ENCODE measurements at regions not wholly inside any gene's neighbourhood (a gene's known extent, or its start where the extent isn't known, plus 50 kb on each side); places are given as distances from the start of the nearest gene placed in this dataset.

GRCh38 chr13:109853153-109853552, 66.8 kb upstream of the IRS2 start:
- no peak for DNase-seq
- WGBS, result 87% methylated on average over 4 of the region's 5 CpGs

GRCh38 chr13:109846185-109846584, 59.8 kb upstream of the IRS2 start:
- Histone ChIP-seq H3K27me3 (ENCODE audit: control insufficient read depth in 1 of 2, insufficient read depth in 1 of 2, low read length in 2 of 2) (peaks cover 0 to 9% of the 10 kb centered on the region in 2 experiments), H3K4me2 (ENCODE audit: low read length, poor library complexity, severe bottlenecking) (no peak overlapping the region), H3K36me3 (ENCODE audit: control insufficient read depth in 1 of 2, insufficient read depth in 2 of 2, low read depth in 1 of 2, low read length in 2 of 2) (no peaks in the 10 kb centered on the region), H3K4ac (ENCODE audit: low read depth in 1 of 2, low read length in 2 of 2) (no peak overlapping the region), H3K79me1 (replicated peaks; ENCODE audit: low read length, poor library complexity, severe bottlenecking) (no peaks in the 10 kb centered on the region), H2AK5ac (ENCODE audit: low read length, severe bottlenecking) (no peak overlapping the region), H3K9ac (ENCODE audit: low read length) (no peak overlapping the region), H2BK5ac (ENCODE audit: low read depth, low read length, poor library complexity, severe bottlenecking) (no peak overlapping the region), H3K27ac (ENCODE audit: low read length, poor library complexity, severe bottlenecking) (no peak overlapping the region), H2BK15ac (ENCODE audit: low read depth, poor library complexity, severe bottlenecking) (no peak overlapping the region), H3K4me3 (ENCODE audit: insufficient read depth in 1 of 2, low read depth in 1 of 2, low read length in 2 of 2) (no peak overlapping the region), H2AFZ (ENCODE audit: low read depth, low read length) (no peak overlapping the region), H3K4me1 (ENCODE audit: control insufficient read depth, insufficient read depth, low read depth, low read length) (peaks cover 2% of the 10 kb centered on the region), H4K8ac (ENCODE audit: low read length) (no peak overlapping the region), H3K18ac (ENCODE audit: low read depth in 1 of 2, low read length in 2 of 2) (no peak overlapping the region), H3K23ac (ENCODE audit: low read length in 2 of 2) (no peak overlapping the region), H3K9me3 (ENCODE audit: control insufficient read depth, low read length) (no peaks in the 10 kb centered on the region), H2BK12ac (ENCODE audit: low read length in 2 of 2) (no peak overlapping the region), H2BK120ac (ENCODE audit: low read depth, low read length) (no peak overlapping the region), H4K91ac (ENCODE audit: low read length) (no peak overlapping the region), H3K14ac (ENCODE audit: low read length in 2 of 2) (no peak overlapping the region)
- DNase-seq, result no peak
- WGBS, result 89% methylated on average over 4 of the region's 4 CpGs

More at GRCh38 chr13:109853153-109853552, 66.8 kb upstream of the IRS2 start:
- Histone ChIP-seq H3K36me3 (ENCODE audit: control insufficient read depth in 1 of 2, insufficient read depth in 2 of 2, low read depth in 1 of 2, low read length in 2 of 2) (no peaks in the 10 kb centered on the region), H3K14ac (ENCODE audit: low read length in 2 of 2) (no peak overlapping the region), H3K4ac (ENCODE audit: low read depth in 1 of 2, low read length in 2 of 2) (no peak overlapping the region), H3K4me1 (ENCODE audit: control insufficient read depth, insufficient read depth, low read depth, low read length) (no peaks in the 10 kb centered on the region), H3K9me3 (ENCODE audit: control insufficient read depth, low read length) (peaks cover 4% of the 10 kb centered on the region), H4K91ac (ENCODE audit: low read length) (no peak overlapping the region), H3K79me1 (replicated peaks; ENCODE audit: low read length, poor library complexity, severe bottlenecking) (no peaks in the 10 kb centered on the region), H2BK5ac (ENCODE audit: low read depth, low read length, poor library complexity, severe bottlenecking) (no peak overlapping the region), H3K18ac (ENCODE audit: low read depth in 1 of 2, low read length in 2 of 2) (no peak overlapping the region), H2AK5ac (ENCODE audit: low read length, severe bottlenecking) (no peak overlapping the region), H2BK12ac (ENCODE audit: low read length in 2 of 2) (no peak overlapping the region), H2AFZ (ENCODE audit: low read depth, low read length) (no peak overlapping the region), H3K27ac (ENCODE audit: low read length, poor library complexity, severe bottlenecking) (no peak overlapping the region), H4K8ac (ENCODE audit: low read length) (no peak overlapping the region), H2BK120ac (ENCODE audit: low read depth, low read length) (no peak overlapping the region), H3K27me3 (ENCODE audit: control insufficient read depth in 1 of 2, insufficient read depth in 1 of 2, low read length in 2 of 2) (peaks cover 0 to 11% of the 10 kb centered on the region in 2 experiments), H3K9ac (ENCODE audit: low read length) (no peak overlapping the region), H3K23ac (ENCODE audit: low read length in 2 of 2) (no peak overlapping the region), H3K4me2 (ENCODE audit: low read length, poor library complexity, severe bottlenecking) (no peak overlapping the region), H3K4me3 (ENCODE audit: insufficient read depth in 1 of 2, low read depth in 1 of 2, low read length in 2 of 2) (no peak overlapping the region), H2BK15ac (ENCODE audit: low read depth, poor library complexity, severe bottlenecking) (no peak overlapping the region)

- peak; percentile 37 for DNase-seq
- Histone ChIP-seq H4K8ac (ENCODE audit: low read length) (no peak overlapping the region), H3K4me2 (ENCODE audit: low read length, poor library complexity, severe bottlenecking) (no peak overlapping the region), H3K4ac (ENCODE audit: low read depth in 1 of 2, low read length in 2 of 2) (no peak overlapping the region), H3K27ac (ENCODE audit: low read length, poor library complexity, severe bottlenecking) (no peak overlapping the region), H2BK12ac (ENCODE audit: low read length in 2 of 2) (no peak overlapping the region), H3K23ac (ENCODE audit: low read length in 2 of 2) (no peak overlapping the region), H3K14ac (ENCODE audit: low read length in 2 of 2) (no peak overlapping the region), H2AK5ac (ENCODE audit: low read length, severe bottlenecking) (no peak overlapping the region), H2BK120ac (ENCODE audit: low read depth, low read length) (no peak overlapping the region), H3K27me3 (ENCODE audit: control insufficient read depth in 1 of 2, insufficient read depth in 1 of 2, low read length in 2 of 2) (peaks cover 0 to 8% of the 10 kb centered on the region in 2 experiments), H3K4me1 (ENCODE audit: control insufficient read depth, insufficient read depth, low read depth, low read length) (peaks cover 10% of the 10 kb centered on the region), H3K79me1 (replicated peaks; ENCODE audit: low read length, poor library complexity, severe bottlenecking) (no peaks in the 10 kb centered on the region), H3K9ac (ENCODE audit: low read length) (no peak overlapping the region), H4K91ac (ENCODE audit: low read length) (no peak overlapping the region), H2BK5ac (ENCODE audit: low read depth, low read length, poor library complexity, severe bottlenecking) (no peak overlapping the region), H2BK15ac (ENCODE audit: low read depth, poor library complexity, severe bottlenecking) (no peak overlapping the region), H3K18ac (ENCODE audit: low read depth in 1 of 2, low read length in 2 of 2) (no peak overlapping the region), H3K4me3 (ENCODE audit: insufficient read depth in 1 of 2, low read depth in 1 of 2, low read length in 2 of 2) (no peak overlapping the region), H3K36me3 (ENCODE audit: control insufficient read depth in 1 of 2, insufficient read depth in 2 of 2, low read depth in 1 of 2, low read length in 2 of 2) (no peaks in the 10 kb centered on the region), H2AFZ (ENCODE audit: low read depth, low read length) (no peak overlapping the region), H3K9me3 (ENCODE audit: control insufficient read depth, low read length) (no peaks in the 10 kb centered on the region)
- 59% methylated on average over 9 of the region's 9 CpGs for WGBS
Measured at GRCh38 chr13:109844396-109844795, 58.0 kb upstream of the IRS2 start.

GRCh38 chr13:109843695-109844094, 57.3 kb upstream of the IRS2 start:
- no peak overlapping the region for H2AFZ ChIP-seq (ENCODE audit: low read depth, low read length)
- H3K27me3 ChIP-seq (ENCODE audit: control insufficient read depth in 1 of 2, insufficient read depth in 1 of 2, low read length in 2 of 2), result peaks cover 0 to 8% of the 10 kb centered on the region in 2 experiments
- no peak overlapping the region for H4K8ac ChIP-seq (ENCODE audit: low read length)
- no peak overlapping the region for H2BK120ac ChIP-seq (ENCODE audit: low read depth, low read length)
- H3K36me3 ChIP-seq (ENCODE audit: control insufficient read depth in 1 of 2, insufficient read depth in 2 of 2, low read depth in 1 of 2, low read length in 2 of 2), result no peaks in the 10 kb centered on the region
- H3K18ac ChIP-seq (ENCODE audit: low read depth in 1 of 2, low read length in 2 of 2), result peak overlapping the region in 1 of 2 experiments; percentile 29
- H3K4me3 ChIP-seq (ENCODE audit: insufficient read depth in 1 of 2, low read depth in 1 of 2, low read length in 2 of 2), result no peak overlapping the region
- H3K14ac ChIP-seq (ENCODE audit: low read length in 2 of 2), result no peak overlapping the region
- H3K4me2 ChIP-seq (ENCODE audit: low read length, poor library complexity, severe bottlenecking), result no peak overlapping the region
- H3K4me1 ChIP-seq (ENCODE audit: control insufficient read depth, insufficient read depth, low read depth, low read length), result peaks cover 10% of the 10 kb centered on the region
- no peak overlapping the region for H2BK15ac ChIP-seq (ENCODE audit: low read depth, poor library complexity, severe bottlenecking)
- H2BK5ac ChIP-seq (ENCODE audit: low read depth, low read length, poor library complexity, severe bottlenecking), result no peak overlapping the region
- no peak overlapping the region for H2BK12ac ChIP-seq (ENCODE audit: low read length in 2 of 2)
- H3K9me3 ChIP-seq (ENCODE audit: control insufficient read depth, low read length), result no peaks in the 10 kb centered on the region
- DNase-seq, result no peak
- no peak overlapping the region for H4K91ac ChIP-seq (ENCODE audit: low read length)
- 99% methylated on average over 8 of the region's 8 CpGs for WGBS
- peak overlapping the region in 1 of 2 experiments; percentile 10 for H3K4ac ChIP-seq (ENCODE audit: low read depth in 1 of 2, low read length in 2 of 2)
- H3K27ac ChIP-seq (ENCODE audit: low read length, poor library complexity, severe bottlenecking), result no peak overlapping the region
- no peaks in the 10 kb centered on the region for H3K79me1 ChIP-seq (replicated peaks; ENCODE audit: low read length, poor library complexity, severe bottlenecking)
- no peak overlapping the region for H2AK5ac ChIP-seq (ENCODE audit: low read length, severe bottlenecking)
- no peak overlapping the region for H3K9ac ChIP-seq (ENCODE audit: low read length)
- no peak overlapping the region for H3K23ac ChIP-seq (ENCODE audit: low read length in 2 of 2)

Data from mesenchymal stem cell (in vitro differentiated cells and primary cell).